UCSD-AML1 (cell line): ENCODE measurements at regions not wholly inside any gene's neighbourhood (a gene's known extent, or its start where the extent isn't known, plus 50 kb on each side); places are given as distances from the start of the nearest gene placed in this dataset.
"Not testable (repeated sequence)": the region's sequence is repeated elsewhere in the genome, so short reads cannot be mapped to it uniquely, and the experiment has no call there.

Experiments
- DNase-seq: peaks from one replicate; lab custom pipeline; 2025; ENCODE audit not compliant: unreplicated experiment; lab: John Stamatoyannopoulos, UW

DNA sequence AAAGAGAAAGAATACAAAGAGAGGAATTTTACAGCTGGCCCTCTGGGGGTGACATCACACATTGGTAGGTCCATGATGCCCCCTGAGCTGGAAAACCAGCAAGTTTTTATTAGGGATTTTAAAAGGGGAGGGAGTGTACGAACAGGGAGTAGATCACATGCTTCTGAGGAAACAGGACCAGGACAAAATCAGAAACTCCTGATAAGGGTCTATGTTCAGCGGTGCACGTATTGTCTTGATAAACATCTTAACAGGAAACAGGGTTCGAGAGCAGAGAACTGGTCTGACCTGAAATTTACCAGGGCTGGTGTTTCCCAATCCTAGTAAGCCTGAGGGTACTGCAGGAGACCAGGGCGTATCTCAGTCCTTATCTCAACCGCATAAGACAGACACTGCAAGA lies 530.6 kb upstream of the ZNF717 start:
- not testable (repeated sequence) for DNase-seq

DNA sequence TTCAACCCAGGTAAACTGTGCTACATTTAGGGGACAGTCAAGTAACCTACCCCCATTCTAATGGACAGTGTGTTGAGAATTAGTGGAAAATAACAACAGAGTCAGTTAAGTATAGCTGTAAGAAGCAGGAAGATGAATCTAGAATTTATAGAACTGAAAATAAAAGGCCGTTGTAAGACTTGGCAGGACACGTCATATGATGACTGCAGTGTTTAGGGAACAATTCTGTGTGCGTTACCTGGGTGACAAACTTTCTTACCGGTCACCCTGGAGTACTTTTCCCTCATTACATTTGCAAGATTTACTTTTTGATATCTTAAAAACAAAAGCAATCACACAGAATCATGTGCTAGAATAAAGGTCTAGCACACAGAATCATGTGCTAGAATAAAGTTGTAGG lies 536.3 kb upstream of the ZNF717 start:
- DNase-seq, result no peak

DNA sequence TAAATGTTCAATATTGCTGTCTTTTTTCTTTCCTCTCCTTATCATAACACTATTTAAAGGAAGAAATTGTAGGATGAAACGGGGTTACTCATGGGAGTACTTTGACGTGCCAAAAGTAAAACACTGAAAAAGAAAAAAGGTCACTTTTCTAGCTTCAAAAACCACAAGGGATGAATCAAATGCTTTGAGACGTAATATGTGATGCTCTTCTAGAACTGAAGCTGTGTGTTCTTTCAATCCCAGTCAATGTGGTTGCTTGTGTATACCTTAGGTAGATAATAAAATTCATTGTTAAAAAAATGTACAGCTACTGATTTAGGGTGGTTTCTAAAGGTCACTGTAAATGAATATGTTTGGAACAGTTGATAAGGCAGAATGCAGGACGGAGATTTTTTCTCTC lies 538.8 kb upstream of the ZNF717 start:
- no peak for DNase-seq

DNA sequence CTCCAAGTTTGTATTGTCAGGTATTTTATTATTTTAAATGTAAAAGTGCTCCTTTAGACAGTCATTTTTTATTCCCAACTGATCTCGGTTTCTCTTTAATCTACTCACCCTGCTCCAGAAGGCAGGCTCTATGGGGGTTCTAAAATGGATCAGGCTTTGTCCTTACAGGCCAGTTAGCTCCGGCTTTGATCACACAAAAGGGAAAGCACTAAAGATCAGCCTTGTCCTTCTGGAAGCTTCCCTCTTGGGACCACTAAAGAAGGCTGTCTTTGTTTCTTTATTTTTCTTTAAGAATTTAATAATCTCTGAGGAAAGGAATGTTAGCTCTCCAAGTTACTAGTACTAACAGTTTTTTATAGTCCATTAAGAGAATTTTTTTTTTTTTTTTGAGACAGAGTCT lies 560.5 kb upstream of the ZNF717 start:
- no peak for DNase-seq

- no peak for DNase-seq
Measured at GRCh38 chr3:76346690-76347089, 561.3 kb upstream of the ZNF717 start.

DNA sequence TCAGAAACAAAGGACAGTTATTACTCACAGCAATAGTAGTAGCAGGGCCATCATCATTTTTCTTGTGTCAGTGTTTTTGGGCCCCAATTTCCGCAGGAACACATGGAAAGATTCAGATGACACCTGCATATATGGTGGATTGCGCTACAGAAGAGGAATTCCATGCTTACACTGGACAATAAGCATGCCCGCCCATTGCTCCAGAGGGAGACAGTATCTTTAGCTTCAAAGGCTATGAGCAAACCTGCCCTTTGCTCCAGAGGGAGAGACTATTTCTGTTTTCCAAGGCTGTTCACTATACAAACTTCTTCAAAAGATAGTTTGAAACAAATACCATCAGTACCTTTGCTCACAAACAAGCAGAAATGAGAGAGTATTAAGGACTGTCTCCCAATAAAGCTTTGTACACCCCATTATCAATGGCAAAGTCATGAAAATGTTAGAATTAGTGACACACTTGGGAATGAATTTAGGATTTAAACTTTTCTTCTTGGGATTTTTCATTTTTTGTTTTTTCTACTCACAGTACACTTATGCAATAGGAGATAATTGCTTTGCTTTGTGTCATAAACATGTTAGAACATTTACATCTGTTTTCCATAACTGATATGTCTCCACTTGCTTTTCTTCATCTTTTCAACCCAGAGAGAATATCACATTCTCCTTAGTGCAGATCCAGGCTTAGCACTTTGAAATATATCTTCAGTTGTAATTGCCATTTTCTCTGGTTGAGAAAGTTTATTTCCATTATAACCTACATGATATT lies 564.5 kb upstream of the ZNF717 start:
- DNase-seq, result no peak

DNA sequence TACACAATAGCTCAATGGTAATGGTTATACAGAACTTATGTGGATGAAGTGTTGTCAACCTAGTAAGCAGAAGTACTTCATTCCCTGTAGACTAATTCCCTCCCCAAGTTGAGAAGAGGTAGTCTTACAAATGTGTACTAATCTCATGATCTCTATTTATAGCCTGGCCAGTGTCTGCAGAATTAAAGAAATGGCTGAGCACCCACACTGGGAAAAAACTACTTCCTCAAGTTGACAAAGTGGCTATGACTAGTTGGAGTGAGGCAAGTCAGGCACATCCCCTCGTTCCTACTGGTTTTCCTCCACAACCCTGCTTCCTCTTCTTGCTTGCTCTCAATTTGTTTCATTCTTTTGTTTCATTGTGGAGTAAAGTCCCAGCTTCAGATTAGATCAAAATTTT lies 566.7 kb upstream of the ZNF717 start:
- peak; percentile 8 for DNase-seq

DNA sequence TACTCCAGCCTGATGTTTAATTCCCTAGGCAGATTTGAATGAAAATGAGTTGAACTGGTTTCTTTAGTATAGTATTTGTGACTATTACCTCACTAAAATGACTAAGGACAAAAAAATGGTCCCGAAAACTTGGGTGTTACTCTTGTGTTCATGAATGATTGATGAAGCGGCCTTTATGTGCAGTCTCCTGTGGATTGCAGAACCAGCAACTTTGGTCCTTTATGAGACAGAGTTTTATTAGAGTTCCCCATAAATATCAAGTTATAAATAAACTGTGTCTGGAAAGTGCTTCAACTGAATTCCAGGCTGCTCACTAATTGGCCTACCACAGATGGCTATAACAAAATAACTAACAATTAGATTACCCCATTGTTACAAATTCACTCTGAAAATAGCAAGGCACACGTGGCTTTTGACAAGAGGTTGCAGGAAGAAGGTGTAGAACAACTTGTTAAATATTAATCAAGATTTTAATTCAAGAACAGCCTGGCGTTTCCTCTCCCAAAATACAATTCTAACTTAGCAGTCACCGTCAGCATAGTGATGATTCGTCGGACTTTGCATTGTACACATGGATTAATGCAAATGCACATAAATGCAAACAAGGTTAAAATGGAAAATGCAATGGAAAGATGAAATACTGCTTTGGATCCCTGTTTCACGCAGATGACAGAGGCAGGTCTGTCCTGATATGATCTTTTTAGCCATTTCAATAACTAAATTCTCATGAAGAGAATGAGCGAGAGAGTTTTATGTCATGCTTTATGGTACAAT lies 567.3 kb upstream of the ZNF717 start:
- DNase-seq, result no peak

DNA sequence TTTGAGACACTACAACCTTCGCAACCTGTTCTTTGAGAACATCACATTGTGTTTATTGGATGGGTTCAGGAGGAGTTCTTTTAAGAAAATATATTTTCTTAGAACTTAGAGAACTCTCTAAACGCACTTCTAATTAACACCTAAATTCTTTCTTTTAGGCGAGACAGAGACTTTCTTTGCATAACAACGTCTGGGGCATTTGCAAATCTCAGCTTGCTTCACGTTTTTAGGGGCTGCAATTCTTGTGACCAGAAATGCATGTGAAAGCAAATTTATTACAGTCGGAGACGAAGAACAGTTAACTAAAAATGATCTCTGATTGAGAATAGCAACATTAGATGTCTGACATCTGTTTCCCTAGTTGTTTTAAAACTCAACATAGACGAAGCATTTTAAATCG lies 568.3 kb upstream of the ZNF717 start:
- DNase-seq, result no peak

DNA sequence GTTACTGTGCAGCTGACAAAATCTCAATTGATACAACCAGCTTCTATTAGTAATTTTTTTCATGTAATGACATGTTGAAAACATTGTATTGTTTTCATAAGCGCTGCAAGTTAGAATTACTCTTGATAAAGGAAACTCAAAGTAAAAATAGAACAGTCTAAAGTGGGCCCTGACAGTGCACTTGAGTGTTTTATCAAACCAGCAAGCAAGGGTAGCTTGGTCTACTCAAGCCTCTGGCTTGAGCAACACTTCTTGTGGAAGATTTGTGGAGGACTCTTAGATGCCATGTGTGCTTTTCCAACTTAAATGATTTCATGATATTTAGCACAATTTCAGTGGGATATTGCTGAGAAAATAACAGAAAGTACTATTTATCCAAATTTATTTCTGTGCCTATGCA lies 575.7 kb upstream of the ZNF717 start:
- DNase-seq, result no peak

GRCh38 chr3:76362643-76363042 lies 577.3 kb upstream of the ZNF717 start:
- peak; percentile 8 for DNase-seq

- DNase-seq, result no peak
Measured at GRCh38 chr3:76365275-76365674, 579.9 kb upstream of the ZNF717 start.

DNA sequence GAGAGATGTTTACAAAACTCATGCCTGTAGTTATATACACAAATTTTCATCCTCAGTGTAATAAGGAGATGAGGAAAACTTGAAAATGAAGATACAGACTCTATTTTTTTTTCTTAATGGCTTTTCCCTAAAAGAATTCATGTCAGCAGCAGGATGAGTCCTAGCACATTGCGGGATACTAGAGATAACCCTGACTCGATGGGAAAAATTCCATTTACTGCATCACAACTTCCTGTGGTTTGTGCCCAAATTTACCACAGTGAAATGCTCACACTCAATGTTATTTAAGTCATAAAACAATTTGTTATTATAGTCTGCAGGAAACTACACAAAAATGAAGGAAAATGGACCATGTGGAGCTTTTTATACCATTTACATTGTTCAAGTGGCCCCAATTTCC lies 581.9 kb upstream of the ZNF717 start:
- peak; percentile 3 for DNase-seq

DNA sequence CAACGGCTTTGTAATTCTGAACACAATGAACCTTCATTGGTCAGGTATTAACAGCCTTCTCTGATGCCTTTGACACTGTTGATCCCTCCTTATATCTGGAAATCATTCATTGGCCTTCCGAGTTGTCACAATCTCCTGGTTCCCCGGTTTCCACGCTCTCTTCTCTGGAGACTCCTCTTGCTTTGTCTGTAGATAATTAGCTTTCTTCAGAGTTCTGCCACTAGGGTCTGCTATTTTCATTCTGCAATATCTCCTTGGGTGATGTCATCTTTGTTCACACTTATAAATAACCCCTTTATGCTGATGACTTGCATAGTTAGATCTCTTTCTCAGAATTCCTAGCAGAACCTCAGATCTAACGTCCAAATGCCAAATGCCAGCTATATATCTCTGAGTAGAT lies 583.8 kb upstream of the ZNF717 start:
- DNase-seq, result no peak

- DNase-seq, result no peak
Measured at GRCh38 chr3:76370749-76371520, 585.6 kb upstream of the ZNF717 start.

DNA sequence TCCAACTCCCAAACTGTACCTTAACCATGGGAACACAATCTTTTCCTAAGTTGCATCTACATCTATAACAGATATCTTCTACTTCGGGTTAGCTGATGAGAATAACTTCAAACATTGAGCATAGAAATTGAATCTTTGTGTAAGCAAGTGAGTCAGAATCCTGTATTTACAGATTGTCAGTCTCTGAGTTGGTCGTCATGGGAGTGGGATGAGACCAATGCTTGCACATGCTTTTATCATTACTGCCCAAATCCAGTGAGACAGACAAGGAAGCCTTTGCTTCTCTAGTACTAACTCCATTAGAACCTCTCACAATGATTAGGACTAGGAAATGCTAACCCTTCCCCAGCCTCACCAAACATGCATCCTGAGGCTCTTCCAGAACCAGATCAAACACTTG lies 587.1 kb upstream of the ZNF717 start:
- DNase-seq, result no peak

DNA sequence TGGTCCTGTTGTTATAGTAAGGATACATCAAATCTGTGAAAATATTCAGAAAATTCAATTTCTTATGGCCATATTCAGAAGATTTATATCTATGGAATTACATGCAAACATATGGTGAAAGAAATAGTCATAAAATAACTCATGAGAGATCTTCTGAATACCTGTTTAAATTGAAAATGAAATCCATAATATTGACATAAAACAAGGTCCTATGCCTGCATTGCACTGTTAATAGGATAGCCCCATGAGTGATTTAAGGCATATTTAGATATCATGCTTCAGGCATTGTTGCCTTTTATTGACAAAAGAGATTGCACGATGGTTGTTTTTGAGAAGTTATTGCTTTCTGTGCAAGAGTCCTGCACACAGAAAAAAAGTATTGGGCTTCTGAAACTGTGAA lies 591.7 kb upstream of the ZNF717 start:
- no peak for DNase-seq

GRCh38 chr3:76378789-76379188 lies 593.4 kb upstream of the ZNF717 start:
- DNase-seq, result no peak

DNA sequence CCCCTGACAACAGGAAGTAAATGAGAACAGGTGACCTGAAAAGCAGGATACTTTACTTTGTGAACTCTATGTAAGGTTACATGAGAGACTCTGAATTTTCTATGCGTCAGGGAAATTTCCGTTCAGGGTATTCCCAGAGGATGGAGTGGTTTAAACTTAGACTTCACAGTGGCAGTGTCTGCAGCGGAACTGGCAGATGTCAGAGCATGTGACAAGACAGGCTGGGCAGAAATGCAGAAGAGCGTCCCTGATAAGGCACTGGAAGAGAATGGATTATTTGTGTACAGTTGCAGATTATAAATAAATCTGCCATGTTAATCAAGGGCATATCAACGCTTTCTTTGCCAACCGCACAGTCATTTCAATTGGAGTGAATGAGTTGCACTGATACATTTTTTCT lies 598.4 kb upstream of the ZNF717 start:
- no peak for DNase-seq

- no peak for DNase-seq
Measured at GRCh38 chr3:76387000-76387399, 601.7 kb upstream of the ZNF717 start.

DNA sequence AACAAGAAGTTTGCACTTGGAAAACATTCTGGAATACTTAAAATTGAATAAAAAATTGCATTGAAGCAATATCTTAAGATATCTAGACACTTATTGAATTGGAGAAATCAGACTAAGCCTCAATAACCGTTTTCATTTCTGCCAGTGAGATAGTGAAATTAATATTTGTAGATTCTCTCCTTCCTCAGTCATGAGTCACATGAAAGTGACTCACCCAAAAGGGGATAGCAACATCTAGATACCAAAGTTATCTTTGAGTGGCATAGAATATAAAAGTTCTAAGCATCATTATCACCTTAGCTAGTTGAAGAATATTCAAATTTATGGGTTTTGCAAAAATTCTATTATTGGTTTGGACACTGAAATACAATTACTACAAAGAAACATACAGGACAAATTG lies 614.8 kb upstream of the ZNF717 start:
- DNase-seq, result no peak

DNA sequence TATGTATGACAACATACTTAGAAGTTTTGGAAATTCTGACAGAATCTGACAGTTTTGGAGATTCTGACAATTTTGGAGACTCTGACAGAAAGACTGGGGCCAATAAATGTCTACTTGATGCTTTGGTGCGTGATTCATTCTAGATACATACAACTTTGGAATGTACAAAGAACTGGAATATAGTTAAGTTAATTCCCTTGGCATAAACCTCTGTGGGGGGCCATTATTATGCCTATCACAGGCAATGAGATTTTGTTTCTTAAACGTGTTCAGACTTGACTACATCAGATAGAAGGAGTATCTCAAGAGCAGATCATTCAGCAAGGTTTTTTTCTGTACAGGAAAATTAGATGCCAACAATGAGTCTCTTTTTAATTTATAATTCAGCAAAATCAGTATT lies 617.6 kb upstream of the ZNF717 start:
- DNase-seq, result no peak
